PC-3 (cell line): ENCODE measurements at regions not wholly inside any gene's neighbourhood (a gene's known extent, or its start where the extent isn't known, plus 50 kb on each side); places are given as distances from the start of the nearest gene placed in this dataset.
"Not testable (repeated sequence)": the region's sequence is repeated elsewhere in the genome, so short reads cannot be mapped to it uniquely, and the experiment has no call there.

Source experiments
- ATAC-seq: fragments of 200-7000 bp; cut with Tn5 transposase; 2 replicates; pipeline ENCODE4 v1.9.1; 2020; ENCODE audit warnings: mild to moderate bottlenecking, moderate library complexity
- BruUV-seq: library from RNA; stranded (reverse); fragments of 400-500 nt; replicated peaks from 2 replicates; lab custom pipeline; 2021; lab: Mats Ljungman, UMichigan
- CTCF ChIA-PET: fragments of 300-600 bp; sonication (Branson Sonifier 250); formaldehyde crosslinking; loops from one replicate; lab custom pipeline; 2022; ENCODE audit warnings: antibody characterized with exemption; lab: Charles Lee
- POLR2A ChIA-PET: fragments of 300-600 bp; sonication (Branson Sonifier 250); formaldehyde crosslinking; loops from one replicate; lab custom pipeline; 2022; ENCODE audit warnings: antibody characterized with exemption; ENCODE audit not compliant: unreplicated experiment; lab: Charles Lee
- DNase-seq: peaks from one replicate; pipeline ENCODE4 v3.0.0-alpha.2; 2015
- H2AFZ ChIP-seq: fragments of 300-600 bp; sonication (generic); 2 replicates; pipeline ENCODE4 v1.6.0; 2016; ENCODE audit warnings: antibody characterized with exemption, low read length
- H3F3A ChIP-seq: fragments of 300-600 bp; sonication (generic); one replicate; pipeline ENCODE4 v1.6.0; 2017; ENCODE audit warnings: antibody characterized with exemption, low read length, control low read depth, mild to moderate bottlenecking; ENCODE audit not compliant: unreplicated experiment
- H3K27ac ChIP-seq: fragments of 300-600 bp; sonication (generic); 2 replicates; pipeline ENCODE4 v1.5.1; 2016; ENCODE audit warnings: mild to moderate bottlenecking, low read length
- H3K27me3 ChIP-seq: fragments of 300-600 bp; sonication (generic); 2 replicates; pipeline ENCODE4 v1.6.1; 2016; ENCODE audit warnings: low read length, mixed read lengths
- H3K36me3 ChIP-seq: fragments of 300-600 bp; sonication (generic); 2 replicates; pipeline ENCODE4 v1.6.1; 2016; ENCODE audit warnings: low read depth, mixed run types, low read length, mixed read lengths
- H3K4me1 ChIP-seq: fragments of 300-600 bp; sonication (generic); 2 replicates; pipeline ENCODE4 v1.5.1; 2016; ENCODE audit warnings: low read length; ENCODE audit not compliant: insufficient read depth
- H3K4me2 ChIP-seq: fragments of 300-600 bp; sonication (generic); 2 replicates; pipeline ENCODE4 v1.6.0; 2016; ENCODE audit warnings: low read length
- H3K4me3 ChIP-seq: fragments of 300-600 bp; sonication (generic); 2 replicates; pipeline ENCODE4 v1.5.1; 2016; ENCODE audit warnings: mild to moderate bottlenecking, low read length, mixed read lengths
- H3K79me2 ChIP-seq: fragments of 300-600 bp; sonication (generic); 2 replicates; pipeline ENCODE4 v1.6.1; 2017; ENCODE audit warnings: low read length, mixed read lengths
- H3K9ac ChIP-seq: fragments of 300-600 bp; sonication (generic); 2 replicates; pipeline ENCODE4 v1.6.0; 2016; ENCODE audit warnings: mild to moderate bottlenecking, low read length
- H3K9me2 ChIP-seq: fragments of 300-600 bp; sonication (generic); replicated peaks from 2 replicates; pipeline ENCODE4 v1.6.1; 2016; ENCODE audit warnings: mixed run types, low read length, mixed read lengths
- H3K9me3 ChIP-seq: fragments of 300-600 bp; sonication (generic); 2 replicates; pipeline ENCODE4 v1.6.1; 2016; ENCODE audit warnings: low read length, mixed read lengths
- H4K20me1 ChIP-seq: fragments of 300-600 bp; sonication (generic); 2 replicates; pipeline ENCODE4 v1.6.1; 2016; ENCODE audit warnings: low read length, mixed read lengths
- EZH2 ChIP-seq: fragments of 300-600 bp; sonication (generic); IDR thresholded peaks from one replicate; pipeline ENCODE4 v1.6.1; 2017; ENCODE audit warnings: antibody characterized with exemption, mild to moderate bottlenecking, low read length; ENCODE audit not compliant: unreplicated experiment
- EZH2phosphoT487 ChIP-seq: fragments of 300-600 bp; sonication (generic); IDR thresholded peaks from 2 replicates; pipeline ENCODE4 v1.6.1; 2018; ENCODE audit warnings: mild to moderate bottlenecking, antibody characterized with exemption, low read length, borderline replicate concordance
- intact Hi-C: fragments of 100-400 bp; cut with micrococcal nuclease; formaldehyde crosslinking; loops from 2 replicates; pipeline ENCODE4 v1.9.0; 2023
- TF ChIP-seq, protein P1 (sequence below): fragments of 300-600 bp; sonication (generic); conservative IDR thresholded peaks from 2 replicates; pipeline ENCODE4 v1.5.1; 2017; ENCODE audit warnings: antibody characterized with exemption, low read depth, mild to moderate bottlenecking, low read length

DNA sequence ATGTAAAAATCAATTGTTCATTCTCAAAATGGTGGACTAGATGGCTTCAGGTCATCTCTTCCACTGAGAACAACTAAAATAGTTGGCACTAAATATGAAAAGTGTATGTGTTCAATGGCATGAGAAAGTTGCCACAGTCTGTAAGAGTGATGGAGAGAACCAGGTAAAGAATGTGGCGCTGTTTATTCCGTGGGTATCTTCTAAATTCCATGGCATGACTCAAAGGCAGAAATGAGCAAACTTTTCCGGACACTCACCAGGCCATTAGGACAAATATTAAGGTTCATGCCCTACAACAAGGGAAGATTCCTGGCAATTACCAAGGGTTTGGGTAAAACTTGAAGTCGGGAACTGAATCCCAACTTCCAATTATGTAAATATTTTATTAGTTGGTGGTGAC, 825.4 kb upstream of the CDH6 start:
- no peaks in the 10 kb centered on the region for H4K20me1 ChIP-seq
- H3K9me3 ChIP-seq: no peaks in the 10 kb centered on the region
- no TSS peak for BruUV-seq
- no peaks in the 10 kb centered on the region for H3K9me2 ChIP-seq
- POLR2A ChIA-PET: no interaction called here
- TF ChIP-seq, protein P1, sequence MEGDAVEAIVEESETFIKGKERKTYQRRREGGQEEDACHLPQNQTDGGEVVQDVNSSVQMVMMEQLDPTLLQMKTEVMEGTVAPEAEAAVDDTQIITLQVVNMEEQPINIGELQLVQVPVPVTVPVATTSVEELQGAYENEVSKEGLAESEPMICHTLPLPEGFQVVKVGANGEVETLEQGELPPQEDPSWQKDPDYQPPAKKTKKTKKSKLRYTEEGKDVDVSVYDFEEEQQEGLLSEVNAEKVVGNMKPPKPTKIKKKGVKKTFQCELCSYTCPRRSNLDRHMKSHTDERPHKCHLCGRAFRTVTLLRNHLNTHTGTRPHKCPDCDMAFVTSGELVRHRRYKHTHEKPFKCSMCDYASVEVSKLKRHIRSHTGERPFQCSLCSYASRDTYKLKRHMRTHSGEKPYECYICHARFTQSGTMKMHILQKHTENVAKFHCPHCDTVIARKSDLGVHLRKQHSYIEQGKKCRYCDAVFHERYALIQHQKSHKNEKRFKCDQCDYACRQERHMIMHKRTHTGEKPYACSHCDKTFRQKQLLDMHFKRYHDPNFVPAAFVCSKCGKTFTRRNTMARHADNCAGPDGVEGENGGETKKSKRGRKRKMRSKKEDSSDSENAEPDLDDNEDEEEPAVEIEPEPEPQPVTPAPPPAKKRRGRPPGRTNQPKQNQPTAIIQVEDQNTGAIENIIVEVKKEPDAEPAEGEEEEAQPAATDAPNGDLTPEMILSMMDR: no peak
- no peak for TF ChIP-seq EZH2phosphoT487
- no peak for TF ChIP-seq EZH2
- H2AFZ ChIP-seq: no peak overlapping the region
- H3F3A ChIP-seq: no peaks in the 10 kb centered on the region
- CTCF ChIA-PET: no interaction called here
- DNase-seq (peak; percentile 81), ATAC-seq (peak; percentile 61)
- H3K9ac ChIP-seq: no peak overlapping the region
- intact Hi-C loops: no loop called here
- H3K4me3 ChIP-seq: no peak overlapping the region
- H3K36me3 ChIP-seq: no peaks in the 10 kb centered on the region
- peaks cover 13% of the 10 kb centered on the region for H3K4me1 ChIP-seq
- no peaks in the 10 kb centered on the region for H3K79me2 ChIP-seq
- H3K27ac ChIP-seq: peak overlapping the region; percentile 27; the same call in 1 of the 2 replicates
- H3K27me3 ChIP-seq: no peaks in the 10 kb centered on the region
- no peak overlapping the region for H3K4me2 ChIP-seq

DNA sequence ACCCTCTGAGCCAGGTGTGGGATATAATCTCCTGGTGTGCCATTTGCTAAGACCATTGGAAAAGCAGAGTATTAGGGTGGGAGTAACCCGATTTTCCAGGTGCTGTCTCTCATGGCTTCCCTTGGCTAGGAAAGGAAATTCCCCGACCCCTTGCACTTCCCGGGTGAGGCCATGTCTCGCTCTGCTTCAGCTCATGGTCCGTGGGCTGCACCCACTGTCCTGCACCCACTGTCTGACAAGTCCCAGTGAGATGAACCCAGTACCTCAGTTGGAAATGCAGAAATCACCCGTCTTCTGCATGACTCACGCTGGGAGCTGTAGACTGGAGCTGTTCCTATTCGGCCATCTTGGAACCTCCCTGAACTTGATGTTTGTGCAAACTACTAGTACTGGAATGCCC, 828.5 kb upstream of the CDH6 start:
- H4K20me1 ChIP-seq, H3K27me3 ChIP-seq, H3F3A ChIP-seq, H3K4me3 ChIP-seq, H3K9me3 ChIP-seq, POLR2A ChIA-PET, H3K9me2 ChIP-seq, intact Hi-C loops, H3K4me2 ChIP-seq, H3K27ac ChIP-seq, BruUV-seq, H2AFZ ChIP-seq, H3K36me3 ChIP-seq, CTCF ChIA-PET, ATAC-seq, H3K79me2 ChIP-seq, DNase-seq, H3K9ac ChIP-seq: not testable (repeated sequence)
- H3K4me1 ChIP-seq: peaks cover 13% of the 10 kb centered on the region

DNA sequence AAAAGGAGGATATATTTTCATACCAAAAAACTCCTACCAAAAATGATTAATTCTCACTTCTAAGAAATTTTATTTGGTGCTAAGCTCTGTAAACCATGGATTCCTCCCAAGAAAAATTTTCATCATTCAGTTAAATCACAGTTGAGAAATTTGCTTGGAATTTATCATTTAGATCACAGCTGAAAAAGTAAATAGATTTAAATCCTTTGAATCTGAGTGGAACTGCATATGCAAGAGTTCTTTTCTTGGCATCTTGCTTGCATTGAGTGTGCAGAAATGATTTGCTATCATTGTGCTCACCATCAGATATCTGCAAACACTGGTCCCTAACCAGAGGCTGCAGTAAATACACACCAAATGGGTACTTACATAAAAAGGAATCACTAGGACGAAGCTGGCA, 836.1 kb upstream of the CDH6 start:
- intact Hi-C loops: loop anchor here (10.0 kb wide), 1 partner anchor 253 kb away; no protein-coding TSS in a partner anchor
- TF ChIP-seq EZH2phosphoT487 (no peak), EZH2 (no peak)
- TF ChIP-seq, protein P1: no peak
- CTCF ChIA-PET: no interaction called here

More for the DNA sequence above, 836.1 kb upstream of the CDH6 start:
- Histone ChIP-seq H3K9ac (no peak overlapping the region), H3K4me2 (no peak overlapping the region), H3K4me3 (no peak overlapping the region), H3F3A (no peaks in the 10 kb centered on the region), H3K9me3 (no peaks in the 10 kb centered on the region), H3K4me1 (peaks cover 30% of the 10 kb centered on the region), H3K27me3 (no peaks in the 10 kb centered on the region), H3K36me3 (peaks cover 2% of the 10 kb centered on the region; the same call in 1 of the 2 replicates), H3K9me2 (no peaks in the 10 kb centered on the region), H2AFZ (no peak overlapping the region), H3K79me2 (no peaks in the 10 kb centered on the region), H4K20me1 (no peaks in the 10 kb centered on the region), H3K27ac (no peak overlapping the region)
- ATAC-seq (no peak), DNase-seq (no peak)
- POLR2A ChIA-PET: no interaction called here
- no TSS peak for BruUV-seq
